Ovary (tissue), 7 donors: ENCODE measurements at regions not wholly inside any gene's neighbourhood (a gene's known extent, or its start where the extent isn't known, plus 50 kb on each side); places are given as distances from the start of the nearest gene placed in this dataset.

Experiments
- DNase-seq, 5 donors: peaks; one replicate each; pipeline ENCODE4 v3.0.0-alpha.2; 2019 to 2020
- H3K27ac ChIP-seq, 2 donors: fragments of 200-600 bp; one replicate each; pipeline versions ENCODE4 v1.5.1 to v1.8.0; 2019 to 2022
- H3K27me3 ChIP-seq: fragments of 200-600 bp; one replicate; pipeline ENCODE4 v1.8.0; 2022
- H3K36me3 ChIP-seq: fragments of 200-600 bp; sonication (generic); one replicate; pipeline ENCODE4 v1.5.1; 2019
- H3K4me1 ChIP-seq: one replicate; pipeline ENCODE4 v1.8.1; 2013; ENCODE audit warnings: mild to moderate bottlenecking, moderate library complexity; ENCODE audit not compliant: insufficient read depth
- H3K4me3 ChIP-seq: fragments of 200-600 bp; sonication (generic); one replicate; pipeline ENCODE4 v1.5.1; 2017
- H3K9me3 ChIP-seq, 2 donors: fragments of 200-600 bp in 1 of 2; sonication (generic) in 1 of 2; one replicate each; pipeline versions ENCODE4 v1.5.1 to v1.8.1; 2013 to 2019; ENCODE audit warnings: mild to moderate bottlenecking in 1 of 2, moderate library complexity in 1 of 2
- EP300 ChIP-seq: sonication (generic); formaldehyde crosslinking; IDR thresholded peaks from one replicate; pipeline ENCODE4 v1.6.1; 2017; ENCODE audit warnings: antibody characterized with exemption
- POLR2A ChIP-seq: fragments of 450-650 bp; IDR thresholded peaks from one replicate; pipeline ENCODE4 v1.6.1; 2017; ENCODE audit warnings: antibody characterized with exemption, mild to moderate bottlenecking, moderate library complexity
- WGBS, 3 donors: extraction: QIAGEN DNeasy Blood & Tissue Kit in 1 of 3; methylation state at CpG; one replicate each; pipeline versions ENCODE4 v1.1.5 to v1.1.7; 2013 to 2017; 5-methylcytosine and 5-hydroxymethylcytosine counted together
- intact Hi-C, 4 donors: fragments of 100-400 bp; cut with DNase I; formaldehyde crosslinking; loops; one replicate each; pipeline versions ENCODE4 v1.11.0 to v1.15.1; 2022 to 2023
- TF ChIP-seq, protein P1 (sequence below), 3 donors: fragments of 450-650 bp in 2 of 3; fragments of 200-600 bp in 1 of 3; IDR thresholded peaks; one replicate each; pipeline versions ENCODE4 v1.5.1 to v1.8.0; 2016 to 2022; ENCODE audit warnings: antibody characterized with exemption in 3 of 3, mild to moderate bottlenecking in 1 of 3
- donor health status: DM: no; HTN: no; CAD: no; lungs with moderate emphysema.
- donor health status: DM: no; HTN: no; CAD: no.
- donor health status: Bipolar disorder and iron deficiency.
- donor health status: DM: no; HTN: no; CAD: no.
- donor health status: DM: yes; HTN: yes; CAD: no.

DNA sequence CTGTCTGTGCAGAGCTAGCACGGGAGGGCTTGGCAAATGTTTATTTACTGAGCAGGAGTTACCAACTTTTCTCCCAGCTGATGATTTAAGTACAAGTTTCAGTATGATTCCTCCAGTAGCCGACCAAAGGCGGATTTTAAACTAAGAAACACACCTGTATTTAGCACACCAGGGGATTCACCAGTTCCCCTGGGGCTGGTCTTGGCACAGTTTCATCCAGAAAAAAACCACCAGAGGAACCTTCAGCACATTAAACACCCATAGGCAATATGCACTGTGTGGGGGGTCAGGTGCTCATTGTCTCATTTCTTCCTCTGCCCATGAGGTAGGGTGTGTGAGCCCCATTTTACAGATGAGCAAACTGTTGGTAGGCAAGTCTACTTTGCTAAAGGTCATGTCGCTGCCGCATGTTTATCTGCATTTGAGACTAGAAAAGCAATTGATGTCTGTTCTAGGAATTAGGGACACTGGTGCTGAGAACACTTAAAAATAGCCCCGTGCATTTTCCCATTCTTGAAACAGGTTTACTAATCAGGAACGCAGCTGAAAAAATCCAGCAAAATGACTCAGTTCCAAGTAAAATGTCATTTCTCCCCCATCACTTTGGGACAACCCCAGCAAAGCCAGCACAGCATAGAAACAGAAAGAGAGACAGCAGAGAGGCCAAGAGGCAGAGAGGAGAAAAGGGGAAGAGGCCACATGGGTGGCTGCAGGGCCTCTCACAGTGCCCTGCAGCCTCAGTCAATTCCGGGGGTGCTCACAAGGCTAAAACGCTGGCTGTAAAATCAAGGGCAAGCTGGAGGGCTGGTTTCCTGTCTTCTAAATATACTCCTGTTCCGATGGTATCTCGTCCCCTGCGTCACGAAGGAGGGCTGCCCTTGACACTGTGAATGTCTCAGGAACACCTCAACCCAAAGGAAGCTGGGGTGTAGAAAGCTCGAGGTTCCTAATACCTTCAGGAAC is 166.8 kb upstream of the ID2 start:
- Histone ChIP-seq H3K27me3 (no peaks in the 10 kb centered on the region), H3K36me3 (no peaks in the 10 kb centered on the region), H3K9me3 (no peaks in the 10 kb centered on the region), H3K27ac (no peak overlapping the region), H3K4me3 (no peak overlapping the region), H3K4me1 (no peaks in the 10 kb centered on the region)
- no peak for DNase-seq
- TF ChIP-seq, protein P1, sequence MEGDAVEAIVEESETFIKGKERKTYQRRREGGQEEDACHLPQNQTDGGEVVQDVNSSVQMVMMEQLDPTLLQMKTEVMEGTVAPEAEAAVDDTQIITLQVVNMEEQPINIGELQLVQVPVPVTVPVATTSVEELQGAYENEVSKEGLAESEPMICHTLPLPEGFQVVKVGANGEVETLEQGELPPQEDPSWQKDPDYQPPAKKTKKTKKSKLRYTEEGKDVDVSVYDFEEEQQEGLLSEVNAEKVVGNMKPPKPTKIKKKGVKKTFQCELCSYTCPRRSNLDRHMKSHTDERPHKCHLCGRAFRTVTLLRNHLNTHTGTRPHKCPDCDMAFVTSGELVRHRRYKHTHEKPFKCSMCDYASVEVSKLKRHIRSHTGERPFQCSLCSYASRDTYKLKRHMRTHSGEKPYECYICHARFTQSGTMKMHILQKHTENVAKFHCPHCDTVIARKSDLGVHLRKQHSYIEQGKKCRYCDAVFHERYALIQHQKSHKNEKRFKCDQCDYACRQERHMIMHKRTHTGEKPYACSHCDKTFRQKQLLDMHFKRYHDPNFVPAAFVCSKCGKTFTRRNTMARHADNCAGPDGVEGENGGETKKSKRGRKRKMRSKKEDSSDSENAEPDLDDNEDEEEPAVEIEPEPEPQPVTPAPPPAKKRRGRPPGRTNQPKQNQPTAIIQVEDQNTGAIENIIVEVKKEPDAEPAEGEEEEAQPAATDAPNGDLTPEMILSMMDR (IDR thresholded peaks at IDR 0.05): no peak
- TF ChIP-seq POLR2A (no peak), EP300 (no peak)
- WGBS, 3 donors: 34 to 49% (median 42%) methylated on average over 14 of the region's 14 CpGs
- intact Hi-C loops: no loop called here

DNA sequence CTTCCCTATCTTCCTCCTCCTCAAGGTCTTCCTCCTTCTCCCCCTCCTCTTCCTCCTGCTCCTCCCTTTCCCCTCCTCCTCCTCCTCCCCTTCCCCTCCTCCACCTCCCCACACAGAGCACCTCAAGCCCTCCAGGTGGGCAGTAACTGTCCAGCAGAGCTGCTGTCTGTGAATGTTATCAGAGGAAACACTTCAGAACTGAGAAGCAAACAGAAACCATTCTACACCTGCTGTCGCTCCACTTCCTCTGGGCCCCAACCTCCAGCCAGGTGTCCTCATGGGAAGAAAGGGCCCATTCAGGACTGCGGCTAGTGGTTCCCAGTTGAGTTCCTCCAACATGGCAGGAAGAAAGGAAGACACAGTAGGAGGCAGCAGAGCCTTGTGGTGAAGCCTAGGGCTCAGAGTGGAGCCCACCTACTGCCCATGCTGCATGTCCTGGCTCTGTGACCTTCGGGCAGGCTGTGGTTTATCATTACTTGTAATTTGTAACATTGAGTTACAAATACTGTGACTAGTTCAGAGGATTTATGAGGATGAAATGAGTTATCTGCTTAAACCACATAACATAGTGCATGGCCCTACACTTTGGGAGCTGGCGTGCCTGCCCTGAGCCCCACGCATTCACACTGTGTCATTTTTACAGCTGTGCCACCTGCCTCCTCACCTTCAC is 165.9 kb upstream of the ID2 start:
- H3K27me3 ChIP-seq: no peaks in the 10 kb centered on the region
- H3K36me3 ChIP-seq: no peaks in the 10 kb centered on the region
- H3K9me3 ChIP-seq: no peaks in the 10 kb centered on the region
- 88 to 93% (median 90%) methylated on average over 5 of the region's 5 CpGs for WGBS, 3 donors
- DNase-seq: no peak
- intact Hi-C loops: no loop called here
- no peaks in the 10 kb centered on the region for H3K4me1 ChIP-seq
- no peak overlapping the region for H3K4me3 ChIP-seq
- TF ChIP-seq POLR2A (no peak), EP300 (no peak)
- TF ChIP-seq, protein P1 (IDR thresholded peaks at IDR 0.05): no peak
- no peak overlapping the region for H3K27ac ChIP-seq

DNA sequence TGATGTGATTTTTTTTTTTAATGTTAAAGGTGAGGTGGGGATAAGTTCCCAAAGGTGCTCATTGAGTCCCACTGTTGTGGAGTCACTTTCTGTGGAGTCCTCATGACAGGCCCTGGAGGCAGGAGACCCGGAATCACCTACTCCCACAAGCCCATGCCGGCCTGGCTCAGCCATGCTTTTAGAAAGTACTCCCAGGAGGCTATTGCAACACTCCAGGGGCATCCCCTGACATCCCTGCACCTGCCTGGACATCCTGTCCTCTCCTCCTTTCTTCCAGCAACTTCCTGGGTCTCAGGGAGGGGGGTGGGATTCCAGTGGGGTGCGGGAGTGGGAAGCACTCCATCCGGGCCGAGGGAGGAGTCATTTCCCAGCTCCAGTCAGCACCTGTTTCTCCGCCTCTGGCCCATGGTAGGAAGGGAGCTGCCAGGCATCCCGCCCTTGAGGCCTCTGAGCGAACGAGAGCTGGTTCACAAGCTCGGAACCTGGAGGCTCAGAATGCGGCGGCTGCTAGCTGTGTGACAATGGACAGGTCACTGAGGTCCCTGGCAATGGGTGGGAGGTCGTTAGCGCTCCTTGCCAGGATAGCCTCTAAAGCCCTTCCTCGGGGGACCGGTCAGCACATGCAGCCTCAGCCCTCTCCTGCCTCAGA is 163.9 kb upstream of the ID2 start:
- TF ChIP-seq, protein P1 (IDR thresholded peaks at IDR 0.05): no peak
- TF ChIP-seq POLR2A (no peak), EP300 (no peak)
- Histone ChIP-seq H3K4me1 (no peaks in the 10 kb centered on the region), H3K4me3 (no peak overlapping the region), H3K36me3 (no peaks in the 10 kb centered on the region), H3K9me3 (no peaks in the 10 kb centered on the region), H3K27me3 (no peaks in the 10 kb centered on the region), H3K27ac (no peak overlapping the region)
- DNase-seq: no peak
- intact Hi-C loops: no loop called here
- 81 to 86% (median 82%) methylated on average over 16 of the region's 16 CpGs for WGBS, 3 donors

DNA sequence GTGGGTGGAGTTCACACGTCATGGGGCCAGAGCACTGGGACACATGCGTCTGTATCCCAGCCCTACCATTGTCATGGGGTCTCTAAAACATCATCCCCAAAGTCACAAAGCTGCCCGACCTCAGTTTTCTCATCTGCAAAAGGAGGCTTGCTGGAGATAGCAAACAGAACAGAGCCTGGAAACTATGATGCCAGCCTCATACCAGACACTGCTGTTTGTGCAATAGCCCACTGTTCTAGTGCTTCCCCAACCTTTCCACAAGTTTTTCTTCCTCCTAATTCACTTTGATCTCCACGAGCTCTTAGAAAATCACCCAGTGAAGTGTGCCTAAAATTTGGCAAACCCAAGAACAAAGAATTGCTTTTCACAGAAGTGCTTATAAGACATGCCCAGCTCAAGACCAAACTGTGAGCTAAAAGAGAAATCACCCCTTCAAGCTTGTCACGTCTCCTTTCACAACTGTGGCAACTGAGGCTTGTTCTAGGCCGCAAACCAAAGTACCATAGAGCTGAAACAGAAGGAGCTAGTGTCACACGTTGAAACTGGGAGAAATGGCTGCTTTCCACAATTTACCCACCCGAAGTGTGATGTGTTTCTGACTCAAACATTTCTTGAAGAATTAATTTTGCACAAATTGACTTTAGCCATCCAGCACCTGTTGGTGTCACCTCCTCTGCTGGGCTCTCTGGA is 162.7 kb upstream of the ID2 start:
- Histone ChIP-seq H3K27me3 (no peaks in the 10 kb centered on the region), H3K36me3 (no peaks in the 10 kb centered on the region), H3K4me3 (no peak overlapping the region), H3K27ac (no peak overlapping the region), H3K4me1 (no peaks in the 10 kb centered on the region), H3K9me3 (no peaks in the 10 kb centered on the region)
- no peak for TF ChIP-seq POLR2A
- TF ChIP-seq, protein P1 (IDR thresholded peaks at IDR 0.05): no peak
- no peak for TF ChIP-seq EP300
- intact Hi-C loops: no loop called here
- 89 to 92% (median 90%) methylated on average over 8 of the region's 8 CpGs for WGBS, 3 donors
- DNase-seq: no peak
